Calu3 (cell line): ENCODE measurements at regions not wholly inside any gene's neighbourhood (a gene's known extent, or its start where the extent isn't known, plus 50 kb on each side); places are given as distances from the start of the nearest gene placed in this dataset.

ENCODE experiments used
- BruUV-seq: library from RNA; stranded (reverse); fragments of 400-500 nt; replicated peaks from 2 replicates; lab custom pipeline; 2021; lab: Mats Ljungman, UMichigan
- CTCF ChIA-PET: fragments of 300-600 bp; sonication (Branson Sonifier 250); formaldehyde crosslinking; loops from one replicate; lab custom pipeline; 2022; ENCODE audit warnings: antibody characterized with exemption; lab: Charles Lee
- DNase-seq: peaks from one replicate; pipeline ENCODE4 v3.0.0; 2022
- H3K27ac Mint-ChIP-seq: one replicate; pipeline ENCODE4 v1.8.0; 2022; ENCODE audit warnings: mixed read lengths; ENCODE audit not compliant: unreplicated experiment
- H3K27me3 Mint-ChIP-seq: one replicate; pipeline ENCODE4 v1.8.0; 2022; ENCODE audit warnings: mixed read lengths; ENCODE audit not compliant: unreplicated experiment
- H3K36me3 Mint-ChIP-seq: one replicate; pipeline ENCODE4 v1.8.0; 2022; ENCODE audit warnings: mild to moderate bottlenecking, moderate library complexity, mixed read lengths; ENCODE audit not compliant: insufficient read depth, unreplicated experiment
- H3K4me1 Mint-ChIP-seq: one replicate; pipeline ENCODE4 v1.8.0; 2022; ENCODE audit warnings: mild to moderate bottlenecking, low read depth, mixed read lengths; ENCODE audit not compliant: unreplicated experiment
- H3K4me3 Mint-ChIP-seq: one replicate; pipeline ENCODE4 v1.8.0; 2022; ENCODE audit warnings: mild to moderate bottlenecking, low read depth, moderate library complexity, mixed read lengths; ENCODE audit not compliant: unreplicated experiment
- H3K9me3 Mint-ChIP-seq: one replicate; pipeline ENCODE4 v1.8.0; 2022; ENCODE audit warnings: low read depth, mixed read lengths; ENCODE audit not compliant: unreplicated experiment
- intact Hi-C: fragments of 100-400 bp; cut with micrococcal nuclease; formaldehyde crosslinking; loops from one replicate; pipeline ENCODE4 v1.10.0; 2022; ENCODE audit not compliant: unreplicated experiment
- TF ChIP-seq, protein P1 (sequence below): fragments of 200-600 bp; IDR thresholded peaks from one replicate; pipeline ENCODE4 v1.8.0; 2022; ENCODE audit warnings: antibody characterized with exemption; ENCODE audit not compliant: unreplicated experiment

GRCh38 chr22:27668828-27669797 is 132.4 kb downstream of the MN1 start:
- Mint-ChIP-seq H3K27me3 (no peaks in the 10 kb centered on the region), H3K9me3 (peaks cover 2% of the 10 kb centered on the region), H3K4me3 (no peak overlapping the region), H3K36me3 (peaks cover 19% of the 10 kb centered on the region), H3K4me1 (peaks cover 56% of the 10 kb centered on the region), H3K27ac (peak overlapping the region; percentile 98)
- intact Hi-C loops = no loop called here
- CTCF ChIA-PET = interaction anchor here (0.5 to 1.4 kb wide), 4 partner anchors 58 to 746 kb away, joined by 3 to 4 read pairs (median 3); no protein-coding TSS in a partner anchor
- TSS peak; percentile 94 for BruUV-seq
- TF ChIP-seq, protein P1, sequence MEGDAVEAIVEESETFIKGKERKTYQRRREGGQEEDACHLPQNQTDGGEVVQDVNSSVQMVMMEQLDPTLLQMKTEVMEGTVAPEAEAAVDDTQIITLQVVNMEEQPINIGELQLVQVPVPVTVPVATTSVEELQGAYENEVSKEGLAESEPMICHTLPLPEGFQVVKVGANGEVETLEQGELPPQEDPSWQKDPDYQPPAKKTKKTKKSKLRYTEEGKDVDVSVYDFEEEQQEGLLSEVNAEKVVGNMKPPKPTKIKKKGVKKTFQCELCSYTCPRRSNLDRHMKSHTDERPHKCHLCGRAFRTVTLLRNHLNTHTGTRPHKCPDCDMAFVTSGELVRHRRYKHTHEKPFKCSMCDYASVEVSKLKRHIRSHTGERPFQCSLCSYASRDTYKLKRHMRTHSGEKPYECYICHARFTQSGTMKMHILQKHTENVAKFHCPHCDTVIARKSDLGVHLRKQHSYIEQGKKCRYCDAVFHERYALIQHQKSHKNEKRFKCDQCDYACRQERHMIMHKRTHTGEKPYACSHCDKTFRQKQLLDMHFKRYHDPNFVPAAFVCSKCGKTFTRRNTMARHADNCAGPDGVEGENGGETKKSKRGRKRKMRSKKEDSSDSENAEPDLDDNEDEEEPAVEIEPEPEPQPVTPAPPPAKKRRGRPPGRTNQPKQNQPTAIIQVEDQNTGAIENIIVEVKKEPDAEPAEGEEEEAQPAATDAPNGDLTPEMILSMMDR = no peak
- DNase-seq = peak; percentile 86

DNA sequence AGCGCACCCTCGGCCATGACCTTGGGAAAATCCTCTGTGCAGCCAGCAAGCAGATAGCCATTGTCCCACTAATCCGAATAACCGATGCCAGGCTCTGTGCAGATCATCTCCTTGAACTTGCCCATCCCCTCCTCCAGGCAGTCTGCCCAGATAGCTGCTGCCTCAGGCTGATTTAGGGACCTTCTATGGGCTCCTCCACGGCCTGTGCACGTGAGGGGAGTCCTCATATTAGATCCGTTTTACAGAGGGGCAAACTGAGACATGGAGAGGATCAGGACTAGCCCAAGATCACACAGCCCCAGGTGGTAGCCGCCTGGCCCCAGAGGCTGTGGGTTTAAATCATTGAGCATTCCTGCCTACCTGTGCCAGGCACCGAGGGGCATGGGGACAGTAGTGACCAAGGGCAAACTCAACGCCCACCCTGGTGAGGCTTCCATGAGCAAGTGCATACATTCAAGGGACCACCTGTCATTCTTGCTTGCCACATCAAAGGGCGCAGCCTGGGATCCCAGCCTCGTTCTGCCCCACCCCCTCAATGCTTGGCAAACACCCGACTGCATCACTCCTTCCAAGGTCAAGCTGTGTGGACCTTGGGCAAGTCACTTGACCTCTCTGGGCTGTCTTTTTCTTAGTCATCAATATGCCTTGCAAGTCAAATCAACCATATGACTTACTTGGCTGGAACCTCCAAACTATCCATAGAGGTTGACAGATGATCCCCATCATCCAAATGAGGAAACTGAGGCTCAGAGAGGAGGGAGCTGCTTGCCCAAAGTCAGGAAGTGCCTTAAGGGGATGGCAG is 131.6 kb downstream of the MN1 start:
- Mint-ChIP-seq H3K4me3 (no peak overlapping the region), H3K36me3 (peaks cover 19% of the 10 kb centered on the region), H3K27ac (peak overlapping the region; percentile 98), H3K4me1 (peaks cover 48% of the 10 kb centered on the region), H3K27me3 (no peaks in the 10 kb centered on the region), H3K9me3 (peaks cover 2% of the 10 kb centered on the region)
- DNase-seq = peak; percentile 24
- BruUV-seq = no TSS peak
- TF ChIP-seq, protein P1 = no peak
- CTCF ChIA-PET = interaction anchor here (0.6 to 1.4 kb wide), 5 partner anchors 12 to 747 kb away, joined by 3 read pairs; no protein-coding TSS in a partner anchor
- intact Hi-C loops = no loop called here

GRCh38 chr22:27670701-27671412 is 130.7 kb downstream of the MN1 start:
- H3K27me3 Mint-ChIP-seq = no peaks in the 10 kb centered on the region
- peak overlapping the region; percentile 98 for H3K27ac Mint-ChIP-seq
- TF ChIP-seq, protein P1 = no peak
- no peak overlapping the region for H3K4me3 Mint-ChIP-seq
- intact Hi-C loops = no loop called here
- peaks cover 46% of the 10 kb centered on the region for H3K4me1 Mint-ChIP-seq
- CTCF ChIA-PET = interaction anchor here (0.6 to 1.0 kb wide), 5 partner anchors 11 to 1839 kb away, joined by 3 to 5 read pairs (median 3); no protein-coding TSS in a partner anchor
- peak; percentile 88 for DNase-seq
- TSS peak; percentile 91 for BruUV-seq
- peaks cover 19% of the 10 kb centered on the region for H3K36me3 Mint-ChIP-seq
- peaks cover 2% of the 10 kb centered on the region for H3K9me3 Mint-ChIP-seq
